ENCODE measurements at regions not wholly inside any gene's neighbourhood (a gene's known extent, or its start where the extent isn't known, plus 50 kb on each side); places are given as distances from the start of the nearest gene placed in this dataset.

DNA sequence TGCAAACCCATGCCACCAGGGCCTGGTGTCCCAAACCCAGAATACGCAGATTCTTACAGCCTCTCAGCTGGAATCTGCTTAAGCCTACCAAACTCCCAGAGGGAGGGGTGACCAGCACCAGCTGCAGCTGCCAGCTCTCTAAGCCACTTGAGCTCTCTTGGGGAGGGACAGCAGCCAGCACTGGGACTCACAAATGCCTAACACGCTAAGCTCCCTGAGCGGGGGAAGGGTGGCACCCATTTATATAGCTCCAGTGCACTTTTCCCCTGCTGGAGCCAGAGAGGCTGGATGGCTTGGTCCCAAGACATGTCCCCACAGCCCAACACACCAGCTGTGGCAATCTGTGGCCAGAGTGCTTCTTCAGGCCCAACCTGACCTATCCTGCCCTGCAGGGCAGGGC is 326.8 kb upstream of the NRG3 start:
- Histone ChIP-seq H3K9me3 (peaks cover 0 to 38% (median 0%) of the 10 kb centered on the region in 3 donors), H3K27me3 (no peaks in the 10 kb centered on the region), H3K4me3 (no peak overlapping the region), H3K27ac (no peak overlapping the region), H3K4me1 (no peaks in the 10 kb centered on the region), H3K36me3 (no peaks in the 10 kb centered on the region)
- TF ChIP-seq, protein P1, sequence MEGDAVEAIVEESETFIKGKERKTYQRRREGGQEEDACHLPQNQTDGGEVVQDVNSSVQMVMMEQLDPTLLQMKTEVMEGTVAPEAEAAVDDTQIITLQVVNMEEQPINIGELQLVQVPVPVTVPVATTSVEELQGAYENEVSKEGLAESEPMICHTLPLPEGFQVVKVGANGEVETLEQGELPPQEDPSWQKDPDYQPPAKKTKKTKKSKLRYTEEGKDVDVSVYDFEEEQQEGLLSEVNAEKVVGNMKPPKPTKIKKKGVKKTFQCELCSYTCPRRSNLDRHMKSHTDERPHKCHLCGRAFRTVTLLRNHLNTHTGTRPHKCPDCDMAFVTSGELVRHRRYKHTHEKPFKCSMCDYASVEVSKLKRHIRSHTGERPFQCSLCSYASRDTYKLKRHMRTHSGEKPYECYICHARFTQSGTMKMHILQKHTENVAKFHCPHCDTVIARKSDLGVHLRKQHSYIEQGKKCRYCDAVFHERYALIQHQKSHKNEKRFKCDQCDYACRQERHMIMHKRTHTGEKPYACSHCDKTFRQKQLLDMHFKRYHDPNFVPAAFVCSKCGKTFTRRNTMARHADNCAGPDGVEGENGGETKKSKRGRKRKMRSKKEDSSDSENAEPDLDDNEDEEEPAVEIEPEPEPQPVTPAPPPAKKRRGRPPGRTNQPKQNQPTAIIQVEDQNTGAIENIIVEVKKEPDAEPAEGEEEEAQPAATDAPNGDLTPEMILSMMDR (IDR thresholded peaks at IDR 0.05) = no peak
- TF ChIP-seq POLR2A (IDR thresholded peaks at IDR 0.05) (no peak), POLR2AphosphoS5 (IDR thresholded peaks at IDR 0.05) (no peak), EP300 (IDR thresholded peaks at IDR 0.05) (no peak)
- WGBS, 2 donors (ENCODE audit: low coverage in 1 of 2) = 92% methylated on average over 2 of the region's 3 CpGs; no CpG with 5 or more reads in 1 of the 2 donors
- ATAC-seq = no peak

DNA sequence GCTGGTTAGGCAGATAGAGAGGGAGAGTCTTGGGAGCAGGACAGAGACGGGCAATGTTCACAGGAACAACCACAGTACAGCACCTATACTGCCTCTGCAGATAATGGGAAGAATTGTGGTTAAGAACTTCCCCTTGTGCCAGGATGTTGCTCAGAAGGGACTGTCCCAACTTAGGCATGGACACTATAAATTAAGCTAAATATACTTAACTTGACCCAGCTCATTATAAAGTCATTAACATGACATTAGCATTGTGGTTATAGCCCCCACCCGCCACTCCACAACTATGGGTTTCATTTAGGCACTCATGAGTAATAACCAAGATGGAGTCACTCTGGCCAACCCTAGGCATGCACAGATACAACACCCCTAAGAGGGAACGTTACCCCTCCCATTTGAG is 310.9 kb upstream of the NRG3 start:
- Histone ChIP-seq H3K4me3 (no peak overlapping the region), H3K27me3 (no peaks in the 10 kb centered on the region), H3K4me1 (no peaks in the 10 kb centered on the region), H3K9me3 (peaks cover 0 to 3% (median 0%) of the 10 kb centered on the region in 3 donors), H3K36me3 (no peaks in the 10 kb centered on the region), H3K27ac (no peak overlapping the region)
- TF ChIP-seq, protein P1 (IDR thresholded peaks at IDR 0.05) = no peak
- TF ChIP-seq POLR2A (IDR thresholded peaks at IDR 0.05) (no peak), POLR2AphosphoS5 (IDR thresholded peaks at IDR 0.05) (no peak), EP300 (IDR thresholded peaks at IDR 0.05) (no peak)
- whole genome bisulfite sequencing, 2 donors (ENCODE audit: low coverage in 1 of 2) = 64 to 83% methylated on average over 2 to 3 of the region's 3 CpGs
- no peak for ATAC-seq

DNA sequence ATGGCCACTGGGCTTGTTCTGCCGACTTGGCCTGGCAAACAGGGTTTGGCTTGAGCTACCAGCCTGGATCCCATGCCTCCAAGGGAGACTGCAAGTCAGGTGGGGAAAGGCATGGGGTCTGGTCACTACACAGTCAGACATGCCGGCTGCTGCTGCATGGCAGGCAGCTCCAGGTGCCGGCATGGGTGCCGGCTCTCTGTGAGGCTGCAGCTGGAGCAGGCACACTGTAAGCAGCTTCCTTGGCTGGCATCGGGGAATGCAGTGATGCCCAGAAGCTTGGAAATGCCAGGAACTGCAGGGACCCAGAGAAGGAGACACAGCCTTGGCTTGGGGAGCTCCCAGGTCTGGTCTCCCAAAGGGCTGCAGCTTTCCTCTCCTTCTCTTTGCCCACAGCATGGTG is 305.5 kb upstream of the NRG3 start:
- Histone ChIP-seq H3K27me3 (no peaks in the 10 kb centered on the region), H3K4me3 (no peak overlapping the region), H3K27ac (no peak overlapping the region), H3K36me3 (no peaks in the 10 kb centered on the region), H3K4me1 (no peaks in the 10 kb centered on the region), H3K9me3 (peaks cover 0 to 24% (median 0%) of the 10 kb centered on the region in 3 donors)
- WGBS, 2 donors (ENCODE audit: low coverage in 1 of 2) = no CpG with 5 or more reads among the region's 5 CpGs
- TF ChIP-seq EP300 (IDR thresholded peaks at IDR 0.05) (no peak), POLR2AphosphoS5 (IDR thresholded peaks at IDR 0.05) (no peak), POLR2A (IDR thresholded peaks at IDR 0.05) (no peak)
- TF ChIP-seq, protein P1 (IDR thresholded peaks at IDR 0.05) = no peak
- ATAC-seq = no peak

DNA sequence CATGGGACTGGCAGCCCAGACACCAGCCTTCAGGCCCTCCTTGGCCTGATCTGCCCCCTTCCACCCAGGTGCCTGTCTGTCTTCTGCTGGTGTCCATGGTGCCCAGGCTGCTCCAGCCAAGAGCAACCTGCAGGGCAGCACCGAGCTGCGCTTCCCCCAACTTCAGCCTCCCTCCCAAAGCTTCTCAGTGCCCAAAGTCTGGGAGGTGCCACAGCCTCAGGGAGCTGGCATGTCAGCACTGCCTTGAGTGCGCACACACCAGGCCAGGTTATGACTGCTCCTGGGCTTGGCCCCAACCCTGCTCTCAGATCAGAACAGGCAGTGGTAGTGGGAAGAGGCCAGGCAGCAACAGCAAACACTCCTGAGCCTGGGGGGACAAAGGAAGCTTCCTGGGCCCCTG is 304.6 kb upstream of the NRG3 start:
- H3K27me3 ChIP-seq = no peaks in the 10 kb centered on the region
- TF ChIP-seq EP300 (IDR thresholded peaks at IDR 0.05) (no peak), POLR2A (IDR thresholded peaks at IDR 0.05) (no peak), POLR2AphosphoS5 (IDR thresholded peaks at IDR 0.05) (no peak)
- TF ChIP-seq, protein P1 (IDR thresholded peaks at IDR 0.05) = no peak
- WGBS, 2 donors (ENCODE audit: low coverage in 1 of 2) = no CpG with 5 or more reads among the region's 3 CpGs
- no peaks in the 10 kb centered on the region for H3K36me3 ChIP-seq
- H3K4me3 ChIP-seq = no peak overlapping the region
- H3K27ac ChIP-seq = no peak overlapping the region
- no peaks in the 10 kb centered on the region for H3K4me1 ChIP-seq
- ATAC-seq = peak; percentile 13
- H3K9me3 ChIP-seq = peaks cover 0 to 25% (median 0%) of the 10 kb centered on the region in 3 donors

DNA sequence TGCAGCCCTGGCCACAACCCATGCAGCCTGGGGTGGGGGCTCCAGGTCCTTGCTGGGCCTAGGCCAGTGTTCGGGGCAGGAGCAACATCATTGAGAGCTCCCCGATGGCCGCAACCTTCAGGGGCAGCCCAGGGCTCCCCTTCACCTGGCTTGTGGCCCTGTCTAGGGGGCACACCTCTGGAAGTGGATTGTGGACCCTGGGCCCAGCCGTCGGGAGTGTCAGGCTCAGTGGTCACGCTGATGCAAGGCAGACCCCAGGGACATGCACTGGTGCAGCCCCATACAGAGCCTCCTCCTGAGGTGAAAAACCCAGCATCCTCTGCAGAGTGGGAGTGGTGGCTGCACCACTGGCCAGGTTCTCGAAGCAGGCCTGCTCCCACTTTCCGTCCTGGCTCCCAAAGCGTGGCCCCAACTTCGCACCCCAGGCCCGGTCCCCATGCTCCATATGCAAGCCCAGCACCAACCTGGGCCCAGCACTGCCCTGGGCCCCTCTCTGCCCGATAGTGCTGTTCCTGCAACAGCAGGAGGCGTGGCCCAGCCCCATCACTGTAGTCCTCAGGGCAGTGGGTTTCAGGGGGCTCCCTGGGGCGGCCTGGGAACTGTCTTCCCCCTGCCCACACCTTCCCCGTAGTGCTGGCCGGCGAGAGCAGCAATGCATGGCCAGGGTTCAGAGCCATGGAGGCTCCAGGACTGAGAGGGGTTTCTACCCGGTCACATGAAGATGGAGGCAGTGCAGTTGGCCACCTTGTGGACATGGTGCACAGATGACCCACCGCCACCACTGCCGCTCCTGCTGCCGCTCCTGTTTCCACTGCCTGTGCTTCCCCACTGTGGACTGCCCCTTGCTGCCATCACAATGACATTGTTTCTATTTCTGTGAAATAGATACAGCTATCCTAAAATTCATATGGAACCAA is 303.9 kb upstream of the NRG3 start:
- ATAC-seq = no peak
- 100% methylated on average over 3 of the region's 21 CpGs; no CpG with 5 or more reads in 1 of the 2 donors for WGBS, 2 donors (ENCODE audit: low coverage in 1 of 2)
- TF ChIP-seq, protein P1 (IDR thresholded peaks at IDR 0.05) = no peak

More for the DNA sequence above, 303.9 kb upstream of the NRG3 start:
- H3K9me3 ChIP-seq = peaks cover 0 to 33% (median 0%) of the 10 kb centered on the region in 3 donors
- no peak overlapping the region for H3K27ac ChIP-seq
- no peaks in the 10 kb centered on the region for H3K27me3 ChIP-seq
- H3K4me3 ChIP-seq = no peak overlapping the region
- H3K36me3 ChIP-seq = no peaks in the 10 kb centered on the region
- H3K4me1 ChIP-seq = no peaks in the 10 kb centered on the region
